GM10248 (cell line): ENCODE measurements at regions not wholly inside any gene's neighbourhood (a gene's known extent, or its start where the extent isn't known, plus 50 kb on each side); places are given as distances from the start of the nearest gene placed in this dataset.
"Not testable (repeated sequence)": the region's sequence is repeated elsewhere in the genome, so short reads cannot be mapped to it uniquely, and the experiment has no call there.

ENCODE experiments used
- CTCF ChIA-PET: fragments of 300-600 bp; sonication (Branson Sonifier 250); formaldehyde crosslinking; extraction: SDS; loops from one replicate; lab custom pipeline; 2021; ENCODE audit warnings: antibody characterized with exemption; lab: Yijun Ruan, JAX
- POLR2A ChIA-PET: fragments of 350-650 bp; sonication (Branson Sonifier 250); formaldehyde crosslinking; extraction: SDS; loops from one replicate; lab custom pipeline; 2020; ENCODE audit warnings: antibody characterized with exemption; lab: Yijun Ruan, JAX
- DNase-seq: peaks from one replicate; pipeline ENCODE4 v3.0.0; 2012; ENCODE audit errors: extremely low spot score
- TF ChIP-seq, protein P1 (sequence below): IDR thresholded peaks from 2 replicates; pipeline ENCODE4 v1.5.1; 2012; ENCODE audit warnings: mild to moderate bottlenecking, low read depth; ENCODE audit errors: extremely low read depth, missing control alignments, control extremely low read depth

DNA sequence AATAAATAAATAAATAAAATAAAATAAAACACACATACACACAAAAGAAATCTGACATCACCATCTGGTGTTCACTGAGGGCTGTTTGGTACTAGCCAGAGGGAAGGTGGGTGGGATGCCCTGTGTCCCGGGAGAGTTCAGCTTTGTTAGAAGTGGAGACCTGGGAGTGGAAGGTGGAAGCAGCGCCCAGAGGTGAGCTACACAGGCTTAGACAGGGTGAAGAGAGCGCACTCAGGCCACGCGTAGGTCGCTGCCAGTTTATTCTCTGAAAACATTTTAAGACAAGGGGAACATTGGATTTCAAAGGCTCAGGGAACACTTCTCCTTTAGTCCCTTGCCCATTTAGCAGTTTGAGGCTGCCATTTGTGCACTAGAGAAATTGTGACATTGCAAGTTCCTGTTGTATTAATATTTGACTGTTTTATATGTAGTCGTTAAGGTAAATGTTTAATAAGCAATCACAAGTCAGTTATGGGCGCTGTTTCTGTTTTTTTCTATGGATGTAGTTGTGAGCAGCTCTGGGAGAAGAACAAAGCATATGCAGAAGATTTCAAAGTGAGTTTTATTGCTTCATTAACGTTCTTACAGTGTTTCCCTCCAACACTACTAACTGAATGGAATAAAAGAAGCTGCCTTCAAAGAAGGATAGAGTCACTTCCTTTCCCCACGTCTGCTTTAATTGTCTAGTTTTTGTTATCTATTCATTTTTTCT, 405.5 kb upstream of the NR3C2 start:
- no peak for DNase-seq
- ChIA-PET CTCF (no interaction called here), POLR2A (no interaction called here)
- TF ChIP-seq, protein P1, sequence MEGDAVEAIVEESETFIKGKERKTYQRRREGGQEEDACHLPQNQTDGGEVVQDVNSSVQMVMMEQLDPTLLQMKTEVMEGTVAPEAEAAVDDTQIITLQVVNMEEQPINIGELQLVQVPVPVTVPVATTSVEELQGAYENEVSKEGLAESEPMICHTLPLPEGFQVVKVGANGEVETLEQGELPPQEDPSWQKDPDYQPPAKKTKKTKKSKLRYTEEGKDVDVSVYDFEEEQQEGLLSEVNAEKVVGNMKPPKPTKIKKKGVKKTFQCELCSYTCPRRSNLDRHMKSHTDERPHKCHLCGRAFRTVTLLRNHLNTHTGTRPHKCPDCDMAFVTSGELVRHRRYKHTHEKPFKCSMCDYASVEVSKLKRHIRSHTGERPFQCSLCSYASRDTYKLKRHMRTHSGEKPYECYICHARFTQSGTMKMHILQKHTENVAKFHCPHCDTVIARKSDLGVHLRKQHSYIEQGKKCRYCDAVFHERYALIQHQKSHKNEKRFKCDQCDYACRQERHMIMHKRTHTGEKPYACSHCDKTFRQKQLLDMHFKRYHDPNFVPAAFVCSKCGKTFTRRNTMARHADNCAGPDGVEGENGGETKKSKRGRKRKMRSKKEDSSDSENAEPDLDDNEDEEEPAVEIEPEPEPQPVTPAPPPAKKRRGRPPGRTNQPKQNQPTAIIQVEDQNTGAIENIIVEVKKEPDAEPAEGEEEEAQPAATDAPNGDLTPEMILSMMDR: no peak

DNA sequence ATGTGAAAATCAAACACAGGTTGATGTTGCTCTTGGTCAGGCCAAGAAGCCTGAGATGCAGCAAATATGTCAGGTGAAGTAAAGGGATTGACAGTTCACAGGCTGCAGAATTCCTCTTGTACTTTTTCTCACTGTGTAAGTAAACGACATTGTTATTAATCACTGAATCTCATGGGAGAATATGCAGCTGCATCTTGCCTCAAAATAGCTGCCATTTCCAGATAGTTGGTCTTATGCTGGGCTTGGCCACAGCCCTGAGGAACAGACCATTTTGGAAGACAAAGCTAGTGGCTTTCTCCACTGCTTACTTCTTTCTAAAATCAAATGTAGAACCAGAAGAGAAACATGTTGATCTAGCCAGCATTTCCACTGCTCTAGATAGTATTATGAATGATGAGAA, 403.4 kb upstream of the NR3C2 start:
- DNase-seq: no peak
- TF ChIP-seq, protein P1: no peak
- ChIA-PET POLR2A (no interaction called here), CTCF (no interaction called here)

- TF ChIP-seq, protein P1: no peak
- ChIA-PET CTCF (interaction anchor here (1.4 kb wide), 1 partner anchor 11 kb away, joined by 3 read pairs; no protein-coding TSS in a partner anchor), POLR2A (no interaction called here)
- no peak for DNase-seq
Observed at GRCh38 chr4:148843625-148844024, 401.4 kb upstream of the NR3C2 start.

DNA sequence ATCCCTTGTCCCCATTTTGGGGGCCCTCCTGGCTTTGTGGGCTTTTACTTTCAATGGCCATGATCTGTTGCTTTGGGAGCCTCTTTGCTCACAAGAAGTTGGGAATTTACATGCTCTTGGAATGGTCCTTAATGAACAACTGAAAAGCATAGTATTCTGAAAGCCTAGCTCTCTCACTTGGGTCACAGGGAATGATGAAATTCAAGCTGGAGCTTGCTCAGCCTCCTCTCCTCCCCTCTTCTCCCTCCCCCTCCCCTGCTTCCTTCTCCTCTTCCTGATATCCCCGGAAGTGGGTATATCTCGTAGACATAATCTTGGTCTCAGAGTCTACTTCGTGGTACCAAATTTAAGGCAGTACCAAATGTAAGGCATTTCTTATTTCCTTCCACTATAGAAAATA, 400.6 kb upstream of the NR3C2 start:
- CTCF ChIA-PET: interaction anchor here (1.4 kb wide), 1 partner anchor 12 kb away, joined by 3 read pairs; no protein-coding TSS in a partner anchor
- no peak for DNase-seq
- POLR2A ChIA-PET: no interaction called here
- TF ChIP-seq, protein P1: no peak

DNA sequence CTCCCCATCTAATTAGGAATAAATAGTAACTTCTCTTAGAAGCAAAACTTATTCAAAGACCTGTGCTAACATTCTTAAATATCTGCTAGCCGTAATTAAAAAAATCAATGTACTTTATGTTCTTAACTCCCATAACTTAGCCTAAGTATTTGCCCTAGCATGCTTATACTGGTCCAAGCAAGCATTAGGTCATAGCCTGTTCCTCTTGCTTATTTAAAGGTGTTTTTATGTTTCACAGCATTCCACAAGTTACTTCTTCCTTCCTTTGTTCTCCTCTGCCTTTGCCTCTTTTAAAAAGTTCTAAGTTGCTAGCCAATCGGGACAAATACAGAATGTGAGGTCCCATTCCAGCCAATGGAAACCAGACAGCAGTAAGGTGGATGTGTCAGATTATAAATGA, 395.4 kb upstream of the NR3C2 start:
- CTCF ChIA-PET: interaction anchor here (1.1 kb wide), 1 partner anchor 9 kb away, joined by 3 read pairs; no protein-coding TSS in a partner anchor
- POLR2A ChIA-PET, DNase-seq: not testable (repeated sequence)

DNA sequence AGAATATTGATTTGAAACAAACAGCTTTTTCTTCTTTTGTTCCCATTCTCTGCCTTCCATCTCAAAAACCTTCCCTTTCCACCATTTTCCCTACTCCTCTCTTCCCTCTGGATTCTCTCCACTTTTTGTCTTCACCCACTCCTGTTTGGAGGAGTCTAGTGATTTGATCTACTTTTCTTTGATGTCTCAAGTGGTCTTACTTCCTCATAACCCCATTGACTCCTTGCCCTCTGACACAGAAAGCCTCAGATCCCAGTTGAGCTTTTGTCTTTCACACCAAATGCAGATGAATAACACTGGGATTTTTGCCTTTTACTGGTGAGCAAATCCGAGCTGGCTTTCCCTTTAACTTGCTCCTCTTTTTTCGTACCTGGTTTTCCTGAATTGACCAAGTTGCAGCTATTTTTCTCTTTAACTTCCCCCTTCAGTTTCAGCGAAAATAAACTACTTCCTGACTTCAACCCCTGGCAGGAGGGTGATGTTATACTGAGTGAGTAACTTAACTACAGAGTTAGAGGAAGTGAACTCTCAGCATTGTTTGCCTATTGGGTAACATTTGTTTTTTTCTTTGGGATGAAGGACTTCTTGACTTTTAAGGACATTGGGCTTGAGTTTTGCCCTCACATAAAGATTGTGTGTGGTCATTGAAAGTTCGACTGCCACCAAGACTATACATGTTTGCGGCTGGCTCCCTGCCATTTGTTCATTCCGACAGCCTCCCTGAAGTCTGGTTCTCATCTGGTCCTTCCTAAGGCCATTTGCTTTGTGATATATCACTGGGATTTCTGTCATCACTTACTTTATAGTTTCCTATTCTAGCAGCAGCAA, 392.8 kb upstream of the NR3C2 start:
- DNase-seq: no peak
- CTCF ChIA-PET: no interaction called here
- TF ChIP-seq, protein P1: no peak
- POLR2A ChIA-PET: no interaction called here

DNA sequence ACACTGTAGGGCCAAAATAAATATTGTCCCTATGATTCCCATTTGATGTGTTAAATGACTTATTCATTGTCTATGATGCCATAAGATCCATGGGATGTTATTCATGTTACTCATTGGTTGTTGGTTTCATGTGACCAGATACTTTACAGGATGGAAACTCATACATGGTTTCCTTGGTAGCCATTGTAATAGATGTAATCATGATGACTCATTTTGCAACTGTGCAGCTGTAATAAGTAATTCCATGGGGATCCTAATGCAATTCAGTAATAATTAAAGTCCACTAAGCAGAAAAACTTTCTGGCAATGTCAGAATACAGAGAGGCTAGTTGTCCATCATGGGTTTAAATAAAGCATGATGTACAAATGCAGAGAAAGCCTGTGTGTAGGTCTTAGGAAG, 389.7 kb upstream of the NR3C2 start:
- ChIA-PET CTCF (no interaction called here), POLR2A (no interaction called here)
- TF ChIP-seq, protein P1: no peak
- DNase-seq: no peak
